ENCODE measurements at regions not wholly inside any gene's neighbourhood (a gene's known extent, or its start where the extent isn't known, plus 50 kb on each side); places are given as distances from the start of the nearest gene placed in this dataset.

DNA sequence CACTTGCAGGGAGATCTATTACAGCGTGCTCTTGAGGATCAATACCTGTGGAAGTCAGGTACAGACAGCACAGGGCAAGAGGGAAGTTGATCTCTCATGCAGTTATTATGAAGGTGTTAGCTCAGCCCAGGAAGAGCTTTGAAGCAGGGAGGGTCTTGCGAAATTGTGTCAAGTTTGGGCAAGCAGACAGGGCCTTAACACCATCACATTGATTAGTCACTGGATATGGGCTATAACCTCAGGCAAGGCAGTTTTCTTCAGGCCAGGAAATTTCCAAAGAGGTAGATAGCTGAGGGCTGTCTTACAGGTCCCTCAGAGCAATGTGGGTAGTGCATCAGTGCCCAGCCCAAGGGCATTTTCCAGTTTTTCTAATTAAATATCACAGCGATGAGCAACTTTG lies 643.8 kb downstream of the DHX35 start:
- TF ChIP-seq POLR2A (IDR thresholded peaks at IDR 0.05) (no peak), CTCF (IDR thresholded peaks at IDR 0.05) (no peak), EP300 (IDR thresholded peaks at IDR 0.05) (no peak)

All from ovary (tissue), 3 donors.